Activated CD4-positive, alpha-beta T cell treated with anti-CD3 and anti-CD28 coated beads for 48 hours (primary cell): ENCODE measurements at regions not wholly inside any gene's neighbourhood (a gene's known extent, or its start where the extent isn't known, plus 50 kb on each side); places are given as distances from the start of the nearest gene placed in this dataset.
"Not testable (repeated sequence)": the region's sequence is repeated elsewhere in the genome, so short reads cannot be mapped to it uniquely, and the experiment has no call there.

Experiments
- DNase-seq: peaks from one replicate; pipeline ENCODE4 v3.0.0-alpha.2; 2020

- no peak for DNase-seq
Observed at GRCh38 chr1:157407917-157408525, 144.3 kb downstream of the FCRL5 start.

GRCh38 chr1:157407367-157407766 lies 144.9 kb downstream of the FCRL5 start:
- no peak for DNase-seq

- DNase-seq: no peak
Observed at GRCh38 chr1:157405662-157406061, 146.7 kb downstream of the FCRL5 start.

- DNase-seq: no peak
Observed at GRCh38 chr1:157404614-157405013, 147.7 kb downstream of the FCRL5 start.

- DNase-seq: no peak
Observed at GRCh38 chr1:157404063-157404501, 148.2 kb downstream of the FCRL5 start.

GRCh38 chr1:157403608-157404007 lies 148.7 kb downstream of the FCRL5 start:
- DNase-seq: no peak

- no peak for DNase-seq
Observed at GRCh38 chr1:157403203-157403602, 149.1 kb downstream of the FCRL5 start.

GRCh38 chr1:157400766-157401165 lies 151.5 kb downstream of the FCRL5 start:
- DNase-seq: no peak

GRCh38 chr1:157399984-157400382 lies 152.3 kb downstream of the FCRL5 start:
- DNase-seq: peak; percentile 7

GRCh38 chr1:157399343-157399983 lies 152.9 kb downstream of the FCRL5 start:
- DNase-seq: no peak

GRCh38 chr1:157390651-157391050 lies 161.7 kb downstream of the FCRL5 start:
- DNase-seq: no peak

- DNase-seq: no peak
Observed at GRCh38 chr1:157388057-157388456, 164.3 kb downstream of the FCRL5 start.

GRCh38 chr1:157384258-157384657 lies 168.1 kb downstream of the FCRL5 start:
- no peak for DNase-seq

- DNase-seq: no peak
Observed at GRCh38 chr1:157382351-157382750, 170.0 kb downstream of the FCRL5 start.

GRCh38 chr1:157380523-157380922 lies 171.8 kb downstream of the FCRL5 start:
- no peak for DNase-seq

GRCh38 chr1:157377280-157377713 lies 175.0 kb downstream of the FCRL5 start:
- peak; percentile 49 for DNase-seq

- DNase-seq: no peak
Observed at GRCh38 chr1:157376681-157377080, 175.6 kb downstream of the FCRL5 start.

GRCh38 chr1:157372311-157372710 lies 180.0 kb downstream of the FCRL5 start:
- not testable (repeated sequence) for DNase-seq

GRCh38 chr1:157371826-157372225 lies 180.5 kb downstream of the FCRL5 start:
- DNase-seq: no peak

- DNase-seq: no peak
Observed at GRCh38 chr1:157371221-157371620, 181.1 kb downstream of the FCRL5 start.

- DNase-seq: no peak
Observed at GRCh38 chr1:157370698-157371097, 181.6 kb downstream of the FCRL5 start.

GRCh38 chr1:157369808-157370521 lies 182.3 kb downstream of the FCRL5 start:
- peak; percentile 44 for DNase-seq

- DNase-seq: not testable (repeated sequence)
Observed at GRCh38 chr1:157368941-157369340, 183.4 kb downstream of the FCRL5 start.

- no peak for DNase-seq
Observed at GRCh38 chr1:157368363-157368762, 184.0 kb downstream of the FCRL5 start.
